ENCODE measurements at regions not wholly inside any gene's neighbourhood (a gene's known extent, or its start where the extent isn't known, plus 50 kb on each side); places are given as distances from the start of the nearest gene placed in this dataset.

GRCh38 chr2:105150231-105150630, 91.3 kb upstream of the GPR45 start:
- no peaks in the 10 kb centered on the region for H3K4me1 ChIP-seq (ENCODE audit: insufficient read depth, low read length, poor library complexity, severe bottlenecking)
- no peak overlapping the region for H3K4me3 ChIP-seq (ENCODE audit: low read depth, low read length, poor library complexity, severe bottlenecking)
- intact Hi-C loops (cut with micrococcal nuclease; ENCODE audit: unreplicated experiment): no loop called here
- ChIA-PET CTCF (no interaction called here), POLR2A (ENCODE audit: low non-redundant PET) (no interaction called here)
- no peaks in the 10 kb centered on the region for H3K9me3 ChIP-seq (ENCODE audit: low read depth, low read length, poor library complexity, severe bottlenecking)
- no peak overlapping the region for H3K27ac ChIP-seq (ENCODE audit: low read depth, low read length, poor library complexity, severe bottlenecking)
- peaks cover 51% of the 10 kb centered on the region for H3K27me3 ChIP-seq (replicated peaks; ENCODE audit: insufficient read depth, low read depth, low read length, poor library complexity)
- no peaks in the 10 kb centered on the region for H3K36me3 ChIP-seq (ENCODE audit: insufficient read depth, low read length, poor library complexity, severe bottlenecking)
- DNase-seq (ENCODE audit: low spot score): no peak
- TF ChIP-seq EZH2 (IDR thresholded peaks at IDR 0.05; ENCODE audit: borderline replicate concordance, low read depth, low read length, poor library complexity, severe bottlenecking): no peak
- no peak for TF ChIP-seq CTCF (conservative IDR thresholded peaks at IDR 0.05; ENCODE audit: low read depth, low read length)
- no TSS peak for BruUV-seq (replicated peaks)

GRCh38 chr2:105154119-105154818, 87.3 kb upstream of the GPR45 start:
- Histone ChIP-seq H3K36me3 (ENCODE audit: insufficient read depth, low read length, poor library complexity, severe bottlenecking) (no peaks in the 10 kb centered on the region), H3K4me3 (ENCODE audit: low read depth, low read length, poor library complexity, severe bottlenecking) (no peak overlapping the region), H3K4me1 (ENCODE audit: insufficient read depth, low read length, poor library complexity, severe bottlenecking) (no peaks in the 10 kb centered on the region), H3K9me3 (ENCODE audit: low read depth, low read length, poor library complexity, severe bottlenecking) (peaks cover 9% of the 10 kb centered on the region), H3K27me3 (replicated peaks; ENCODE audit: insufficient read depth, low read depth, low read length, poor library complexity) (peaks cover 23% of the 10 kb centered on the region), H3K27ac (ENCODE audit: low read depth, low read length, poor library complexity, severe bottlenecking) (no peak overlapping the region)
- CTCF ChIA-PET: no interaction called here
- DNase-seq (ENCODE audit: low spot score): no peak
- no TSS peak for BruUV-seq (replicated peaks)
- intact Hi-C loops (cut with micrococcal nuclease; ENCODE audit: unreplicated experiment): no loop called here
- TF ChIP-seq CTCF (conservative IDR thresholded peaks at IDR 0.05; ENCODE audit: low read depth, low read length) (no peak), EZH2 (IDR thresholded peaks at IDR 0.05; ENCODE audit: borderline replicate concordance, low read depth, low read length, poor library complexity, severe bottlenecking) (no peak)
- POLR2A ChIA-PET (ENCODE audit: low non-redundant PET): no interaction called here

DNA sequence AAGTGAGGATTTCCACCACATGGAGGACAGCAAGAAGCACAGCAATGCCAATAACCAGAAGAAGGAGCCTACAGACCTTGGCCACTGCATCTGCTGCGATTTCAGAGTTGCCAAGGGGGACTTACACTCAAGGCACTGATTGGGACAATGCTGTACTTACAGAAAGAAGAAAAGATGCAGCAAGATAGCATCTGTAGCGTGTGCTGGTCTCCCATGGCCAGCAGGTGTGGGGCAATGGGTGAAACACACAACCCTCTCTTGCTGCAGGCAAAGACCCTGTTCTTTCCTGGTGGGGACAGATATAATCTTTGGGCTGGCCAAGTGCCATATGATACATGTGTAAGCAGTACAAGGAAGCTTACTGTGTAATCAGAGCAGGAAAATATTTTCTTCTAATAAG, 85.4 kb upstream of the GPR45 start:
- no peak for TF ChIP-seq CTCF (conservative IDR thresholded peaks at IDR 0.05; ENCODE audit: low read depth, low read length)
- TF ChIP-seq EZH2 (IDR thresholded peaks at IDR 0.05; ENCODE audit: borderline replicate concordance, low read depth, low read length, poor library complexity, severe bottlenecking): no peak
- Histone ChIP-seq H3K4me1 (ENCODE audit: insufficient read depth, low read length, poor library complexity, severe bottlenecking) (no peaks in the 10 kb centered on the region), H3K27me3 (replicated peaks; ENCODE audit: insufficient read depth, low read depth, low read length, poor library complexity) (peaks cover 29% of the 10 kb centered on the region), H3K27ac (ENCODE audit: low read depth, low read length, poor library complexity, severe bottlenecking) (no peak overlapping the region), H3K4me3 (ENCODE audit: low read depth, low read length, poor library complexity, severe bottlenecking) (no peak overlapping the region), H3K36me3 (ENCODE audit: insufficient read depth, low read length, poor library complexity, severe bottlenecking) (no peaks in the 10 kb centered on the region), H3K9me3 (ENCODE audit: low read depth, low read length, poor library complexity, severe bottlenecking) (peaks cover 9% of the 10 kb centered on the region)
- CTCF ChIA-PET: no interaction called here
- POLR2A ChIA-PET (ENCODE audit: low non-redundant PET): no interaction called here
- DNase-seq (ENCODE audit: low spot score): no peak
- intact Hi-C loops (cut with micrococcal nuclease; ENCODE audit: unreplicated experiment): no loop called here
- BruUV-seq (replicated peaks): no TSS peak
